ENCODE measurements at regions not wholly inside any gene's neighbourhood (a gene's known extent, or its start where the extent isn't known, plus 50 kb on each side); places are given as distances from the start of the nearest gene placed in this dataset.
"Not testable (repeated sequence)": the region's sequence is repeated elsewhere in the genome, so short reads cannot be mapped to it uniquely, and the experiment has no call there.

- no peak overlapping the region for H3K27ac ChIP-seq
- no peak overlapping the region for H3K4me3 ChIP-seq
- no peaks in the 10 kb centered on the region for H3K4me1 ChIP-seq
- H3K9me3 ChIP-seq: no peaks in the 10 kb centered on the region
- no peak overlapping the region for H3K9ac ChIP-seq (ENCODE audit: low read depth in 2 of 2, low read length in 2 of 2)
- no peaks in the 10 kb centered on the region for H3K27me3 ChIP-seq
- no peaks in the 10 kb centered on the region for H3K36me3 ChIP-seq
- TF ChIP-seq CTCF (IDR thresholded peaks at IDR 0.05): no peak
- DNase-seq: no peak
- intact Hi-C loops (cut with DNase I): no loop called here
Observed at GRCh38 chr5:60036192-60036938, 142.8 kb upstream of the PDE4D start.

GRCh38 chr5:60026161-60026560, 132.6 kb upstream of the PDE4D start:
- Histone ChIP-seq H3K27ac (no peak overlapping the region), H3K4me1 (no peaks in the 10 kb centered on the region), H3K27me3 (no peaks in the 10 kb centered on the region), H3K36me3 (no peaks in the 10 kb centered on the region), H3K9me3 (no peaks in the 10 kb centered on the region), H3K9ac (ENCODE audit: low read depth in 2 of 2, low read length in 2 of 2) (no peak overlapping the region), H3K4me3 (no peak overlapping the region)
- DNase-seq: no peak
- intact Hi-C loops (cut with DNase I): no loop called here
- TF ChIP-seq CTCF (IDR thresholded peaks at IDR 0.05): no peak

- H3K9me3 ChIP-seq: no peaks in the 10 kb centered on the region
- TF ChIP-seq CTCF (IDR thresholded peaks at IDR 0.05): no peak
- intact Hi-C loops (cut with DNase I): no loop called here
- no peaks in the 10 kb centered on the region for H3K36me3 ChIP-seq
- H3K4me3 ChIP-seq: no peak overlapping the region
- no peak overlapping the region for H3K9ac ChIP-seq (ENCODE audit: low read depth in 2 of 2, low read length in 2 of 2)
- no peak for DNase-seq
- no peaks in the 10 kb centered on the region for H3K4me1 ChIP-seq
- H3K27me3 ChIP-seq: no peaks in the 10 kb centered on the region
- H3K27ac ChIP-seq: no peak overlapping the region
Observed at GRCh38 chr5:60024104-60024503, 130.6 kb upstream of the PDE4D start.

- Histone ChIP-seq H3K27ac (no peak overlapping the region), H3K27me3 (no peaks in the 10 kb centered on the region), H3K9ac (ENCODE audit: low read depth in 2 of 2, low read length in 2 of 2) (no peak overlapping the region), H3K36me3 (no peaks in the 10 kb centered on the region), H3K4me3 (no peak overlapping the region), H3K9me3 (no peaks in the 10 kb centered on the region), H3K4me1 (no peaks in the 10 kb centered on the region)
- TF ChIP-seq CTCF (IDR thresholded peaks at IDR 0.05): no peak
- DNase-seq: no peak
- intact Hi-C loops (cut with DNase I): no loop called here
Observed at GRCh38 chr5:60023255-60023654, 129.7 kb upstream of the PDE4D start.

- no peak for DNase-seq
- no peak overlapping the region for H3K4me3 ChIP-seq
- no peak for TF ChIP-seq CTCF (IDR thresholded peaks at IDR 0.05)
- no peaks in the 10 kb centered on the region for H3K9me3 ChIP-seq
- no peak overlapping the region for H3K9ac ChIP-seq (ENCODE audit: low read depth in 2 of 2, low read length in 2 of 2)
- H3K36me3 ChIP-seq: no peaks in the 10 kb centered on the region
- H3K4me1 ChIP-seq: no peaks in the 10 kb centered on the region
- no peaks in the 10 kb centered on the region for H3K27me3 ChIP-seq
- intact Hi-C loops (cut with DNase I): no loop called here
- H3K27ac ChIP-seq: no peak overlapping the region
Observed at GRCh38 chr5:60020457-60020856, 126.9 kb upstream of the PDE4D start.

GRCh38 chr5:60018960-60019359, 125.4 kb upstream of the PDE4D start:
- H3K27me3 ChIP-seq; DNase-seq; H3K27ac ChIP-seq; H3K9ac ChIP-seq (ENCODE audit: low read depth in 2 of 2, low read length in 2 of 2); H3K36me3 ChIP-seq; intact Hi-C loops (cut with DNase I); H3K4me1 ChIP-seq; H3K9me3 ChIP-seq; H3K4me3 ChIP-seq: not testable (repeated sequence)

Data from colonic mucosa (tissue), 4 donors.